ENCODE measurements at regions not wholly inside any gene's neighbourhood (a gene's known extent, or its start where the extent isn't known, plus 50 kb on each side); places are given as distances from the start of the nearest gene placed in this dataset.

DNA sequence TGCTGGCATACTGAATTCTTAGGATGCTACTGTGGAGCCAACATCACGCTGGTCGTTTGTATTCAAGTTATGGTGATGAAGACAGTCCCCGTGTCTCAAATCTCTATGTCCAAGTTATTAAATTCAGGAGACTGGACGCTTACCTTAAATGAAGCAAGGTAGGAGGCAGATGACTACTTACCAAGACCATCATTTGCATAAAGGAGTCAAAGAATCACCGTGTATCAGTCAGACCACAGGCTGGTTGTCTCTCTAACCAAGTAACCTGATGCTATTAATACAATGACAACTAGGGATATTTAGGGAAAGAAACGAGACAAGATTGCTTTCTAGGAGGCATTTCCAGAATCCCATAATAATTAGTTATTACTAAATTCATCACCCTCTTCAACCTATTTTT lies 78.1 kb upstream of the FRMD6 start:
- Histone ChIP-seq H3F3A (ENCODE audit: insufficient read depth) (peaks cover 37% of the 10 kb centered on the region), H3K9me3 (ENCODE audit: low read depth) (no peaks in the 10 kb centered on the region), H3K4me1 (ENCODE audit: insufficient read depth) (peaks cover 31% of the 10 kb centered on the region), H3K79me2 (ENCODE audit: insufficient read depth) (peaks cover 4% of the 10 kb centered on the region; the same call in 1 of the 2 replicates), H4K20me1 (ENCODE audit: insufficient read depth) (no peaks in the 10 kb centered on the region), H2AFZ (no peak overlapping the region), H3K9me2 (ENCODE audit: insufficient read depth) (no peaks in the 10 kb centered on the region), H3K27me3 (replicated peaks; ENCODE audit: insufficient read depth) (no peaks in the 10 kb centered on the region), H3K4me2 (ENCODE audit: unreplicated experiment) (no peak overlapping the region), H3K36me3 (ENCODE audit: low read depth) (no peaks in the 10 kb centered on the region), H3K4me3 (no peak overlapping the region), H3K9ac (no peak overlapping the region), H3K27ac (no peak overlapping the region)
- in situ Hi-C loops (cut with MboI): no loop called here
- WGBS, 2 experiments (ENCODE audit: low coverage in 1 of 2, low lambda C conversion rate in 2 of 2, missing lambda C conversion rate in 2 of 2): 94% methylated on average over 6 of the region's 6 CpGs
- DNase-seq: no peak
- TF ChIP-seq EZH2 (IDR thresholded peaks at IDR 0.05; ENCODE audit: insufficient read depth, poor library complexity, severe bottlenecking) (no peak), EZH2phosphoT487 (IDR thresholded peaks at IDR 0.05; ENCODE audit: insufficient read depth, low read depth) (no peak)

DNA sequence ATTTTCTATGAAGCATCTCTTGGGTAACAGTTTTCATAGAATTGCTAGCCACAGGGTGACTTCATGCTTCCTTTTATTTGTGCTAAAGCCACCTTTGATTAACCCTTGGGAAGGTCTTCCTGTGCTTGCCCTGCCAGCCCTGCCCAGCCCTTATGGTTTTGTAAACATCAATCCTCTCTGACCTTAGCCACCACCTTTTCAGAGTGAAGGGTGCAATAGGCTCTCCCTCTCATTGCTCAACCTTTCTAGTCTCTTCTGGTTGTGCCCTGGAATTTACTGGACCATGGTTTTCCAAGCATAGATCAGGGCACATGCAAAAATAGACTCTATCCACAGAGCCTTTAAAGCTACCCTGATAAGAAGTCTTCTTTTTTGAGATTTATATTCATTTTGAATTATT lies 77.7 kb upstream of the FRMD6 start:
- Histone ChIP-seq H2AFZ (no peak overlapping the region), H3K9me2 (ENCODE audit: insufficient read depth) (no peaks in the 10 kb centered on the region), H3K4me3 (no peak overlapping the region), H3K36me3 (ENCODE audit: low read depth) (no peaks in the 10 kb centered on the region), H3K4me1 (ENCODE audit: insufficient read depth) (peaks cover 35% of the 10 kb centered on the region), H3K27me3 (replicated peaks; ENCODE audit: insufficient read depth) (no peaks in the 10 kb centered on the region), H3K9me3 (ENCODE audit: low read depth) (no peaks in the 10 kb centered on the region), H3K79me2 (ENCODE audit: insufficient read depth) (peaks cover 4% of the 10 kb centered on the region; the same call in 1 of the 2 replicates), H3F3A (ENCODE audit: insufficient read depth) (peaks cover 37% of the 10 kb centered on the region), H3K4me2 (ENCODE audit: unreplicated experiment) (no peak overlapping the region), H3K27ac (no peak overlapping the region), H4K20me1 (ENCODE audit: insufficient read depth) (no peaks in the 10 kb centered on the region), H3K9ac (no peak overlapping the region)
- in situ Hi-C loops (cut with MboI): no loop called here
- no peak for DNase-seq
- no peak for TF ChIP-seq EZH2phosphoT487 (IDR thresholded peaks at IDR 0.05; ENCODE audit: insufficient read depth, low read depth)
- no peak for TF ChIP-seq EZH2 (IDR thresholded peaks at IDR 0.05; ENCODE audit: insufficient read depth, poor library complexity, severe bottlenecking)

DNA sequence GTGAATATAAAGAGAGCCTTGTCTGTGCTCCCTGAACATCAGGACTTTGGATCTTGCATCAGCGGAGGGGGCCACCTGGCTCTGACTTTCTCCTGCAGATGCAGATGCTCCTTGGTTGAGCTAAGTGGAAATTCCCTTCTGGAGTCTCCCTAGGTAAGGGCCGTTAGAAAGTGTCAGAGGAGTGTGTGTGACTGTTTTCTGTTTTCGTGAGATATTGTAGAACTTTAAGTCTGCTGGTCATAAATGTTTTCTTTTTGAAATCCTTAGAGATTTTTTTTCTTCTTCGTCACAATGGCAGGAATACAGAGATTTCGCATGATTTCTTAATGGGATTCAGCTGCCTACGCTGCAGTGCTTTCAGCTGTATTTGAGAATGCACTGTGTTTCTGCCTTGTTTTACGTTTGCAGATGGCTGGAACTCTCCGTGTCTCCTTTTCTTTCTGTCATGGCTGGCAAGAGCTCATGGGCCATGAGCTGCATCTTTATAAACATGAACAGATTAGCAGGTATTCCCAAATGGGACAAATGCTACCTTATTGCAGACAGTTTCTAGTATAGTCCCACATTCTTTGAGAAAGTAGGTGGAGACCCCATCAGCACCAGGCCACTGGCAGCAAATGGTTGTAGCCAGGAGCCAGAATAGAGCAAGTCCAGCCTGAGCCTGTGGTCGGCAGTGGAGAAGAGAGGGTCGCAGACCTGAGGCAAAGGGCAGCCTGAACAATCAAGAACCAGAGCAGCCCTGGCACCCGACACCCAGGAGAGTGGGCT lies 76.2 kb upstream of the FRMD6 start:
- no peaks in the 10 kb centered on the region for H3K36me3 ChIP-seq (ENCODE audit: low read depth)
- H3K27me3 ChIP-seq (replicated peaks; ENCODE audit: insufficient read depth): no peaks in the 10 kb centered on the region
- H3K9ac ChIP-seq: peak overlapping the region; percentile 62
- H3K79me2 ChIP-seq (ENCODE audit: insufficient read depth): peaks cover 9% of the 10 kb centered on the region; the same call in 1 of the 2 replicates
- H3K9me3 ChIP-seq (ENCODE audit: low read depth): no peaks in the 10 kb centered on the region
- in situ Hi-C loops (cut with MboI): no loop called here
- H3K9me2 ChIP-seq (ENCODE audit: insufficient read depth): no peaks in the 10 kb centered on the region
- peaks cover 42% of the 10 kb centered on the region for H3K4me1 ChIP-seq (ENCODE audit: insufficient read depth)
- peaks cover 44% of the 10 kb centered on the region for H3F3A ChIP-seq (ENCODE audit: insufficient read depth)
- WGBS, 2 experiments (ENCODE audit: low coverage in 1 of 2, low lambda C conversion rate in 2 of 2, missing lambda C conversion rate in 2 of 2): 26 to 28% methylated on average over 11 of the region's 11 CpGs
- peak; percentile 64 for DNase-seq
- no peak for TF ChIP-seq EZH2 (IDR thresholded peaks at IDR 0.05; ENCODE audit: insufficient read depth, poor library complexity, severe bottlenecking)
- TF ChIP-seq EZH2phosphoT487 (IDR thresholded peaks at IDR 0.05; ENCODE audit: insufficient read depth, low read depth): no peak
- peak overlapping the region; percentile 37 for H3K4me3 ChIP-seq
- H3K27ac ChIP-seq: peak overlapping the region; percentile 80
- H2AFZ ChIP-seq: peak overlapping the region; percentile 66
- H3K4me2 ChIP-seq (ENCODE audit: unreplicated experiment): peak overlapping the region; percentile 62
- H4K20me1 ChIP-seq (ENCODE audit: insufficient read depth): no peaks in the 10 kb centered on the region

DNA sequence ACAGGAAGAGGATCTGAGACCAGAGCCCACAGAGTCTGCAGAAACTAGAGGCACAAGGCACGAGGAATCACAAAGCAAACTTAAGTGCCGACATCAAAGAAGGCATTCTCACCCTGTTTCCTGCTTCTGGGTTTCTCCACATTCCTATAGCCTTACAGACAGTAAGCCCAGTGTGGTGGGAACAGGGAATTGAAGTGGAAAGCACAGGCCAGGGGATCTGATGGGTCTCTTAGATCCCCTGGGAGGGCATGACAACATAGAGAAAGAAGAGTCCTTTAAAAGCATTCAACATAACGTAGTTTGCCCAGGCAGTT lies 75.6 kb upstream of the FRMD6 start:
- H3K36me3 ChIP-seq (ENCODE audit: low read depth): no peaks in the 10 kb centered on the region
- DNase-seq: peak; percentile 68
- 34 to 37% methylated on average over 3 of the region's 3 CpGs for WGBS, 2 experiments (ENCODE audit: low coverage in 1 of 2, low lambda C conversion rate in 2 of 2, missing lambda C conversion rate in 2 of 2)
- no peaks in the 10 kb centered on the region for H3K9me3 ChIP-seq (ENCODE audit: low read depth)
- TF ChIP-seq EZH2 (IDR thresholded peaks at IDR 0.05; ENCODE audit: insufficient read depth, poor library complexity, severe bottlenecking): no peak
- no peak for TF ChIP-seq EZH2phosphoT487 (IDR thresholded peaks at IDR 0.05; ENCODE audit: insufficient read depth, low read depth)
- peak overlapping the region; percentile 62 for H3K9ac ChIP-seq
- peaks cover 49% of the 10 kb centered on the region for H3F3A ChIP-seq (ENCODE audit: insufficient read depth)
- in situ Hi-C loops (cut with MboI): no loop called here
- no peaks in the 10 kb centered on the region for H3K9me2 ChIP-seq (ENCODE audit: insufficient read depth)
- peak overlapping the region; percentile 66 for H2AFZ ChIP-seq
- H3K79me2 ChIP-seq (ENCODE audit: insufficient read depth): peaks cover 9% of the 10 kb centered on the region; the same call in 1 of the 2 replicates
- no peaks in the 10 kb centered on the region for H4K20me1 ChIP-seq (ENCODE audit: insufficient read depth)
- H3K27me3 ChIP-seq (replicated peaks; ENCODE audit: insufficient read depth): no peaks in the 10 kb centered on the region
- H3K27ac ChIP-seq: peak overlapping the region; percentile 80
- H3K4me3 ChIP-seq: peak overlapping the region; percentile 37; the same call in 1 of the 2 replicates
- H3K4me2 ChIP-seq (ENCODE audit: unreplicated experiment): peak overlapping the region; percentile 62
- peaks cover 48% of the 10 kb centered on the region for H3K4me1 ChIP-seq (ENCODE audit: insufficient read depth)
